DMS 273 treated with DMSO at 0.1 percent for 48 hours (cell line): ENCODE measurements at regions not wholly inside any gene's neighbourhood (a gene's known extent, or its start where the extent isn't known, plus 50 kb on each side); places are given as distances from the start of the nearest gene placed in this dataset.
"Not testable (repeated sequence)": the region's sequence is repeated elsewhere in the genome, so short reads cannot be mapped to it uniquely, and the experiment has no call there.

Experiments
- DNase-seq: peaks from one replicate; lab custom pipeline; 2025; lab: John Stamatoyannopoulos, UW

- no peak for DNase-seq
Measured at GRCh38 chr1:232344791-232345399, 285.0 kb downstream of the SIPA1L2 start.

- not testable (repeated sequence) for DNase-seq
Measured at GRCh38 chr1:232344186-232344585, 285.7 kb downstream of the SIPA1L2 start.

DNA sequence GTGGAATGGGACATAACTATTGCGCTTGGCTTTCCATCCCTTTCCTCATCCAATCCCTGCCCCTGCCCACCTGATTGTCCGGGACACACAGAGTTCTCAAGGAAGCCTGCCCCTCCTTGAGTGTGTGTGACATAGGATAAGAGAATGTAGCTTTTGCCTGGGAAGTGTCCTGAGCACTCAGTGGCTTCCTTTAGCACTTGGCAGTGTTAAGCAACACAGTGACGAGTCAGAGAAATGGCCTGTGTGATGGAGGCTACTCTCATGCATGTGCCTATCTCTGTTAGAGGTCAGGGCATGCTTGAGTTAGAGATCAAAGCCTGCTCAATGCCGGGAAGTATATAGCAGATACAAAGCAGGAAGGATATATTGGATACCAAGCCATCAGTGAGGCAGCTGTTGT lies 289.5 kb downstream of the SIPA1L2 start:
- DNase-seq, result no peak

DNA sequence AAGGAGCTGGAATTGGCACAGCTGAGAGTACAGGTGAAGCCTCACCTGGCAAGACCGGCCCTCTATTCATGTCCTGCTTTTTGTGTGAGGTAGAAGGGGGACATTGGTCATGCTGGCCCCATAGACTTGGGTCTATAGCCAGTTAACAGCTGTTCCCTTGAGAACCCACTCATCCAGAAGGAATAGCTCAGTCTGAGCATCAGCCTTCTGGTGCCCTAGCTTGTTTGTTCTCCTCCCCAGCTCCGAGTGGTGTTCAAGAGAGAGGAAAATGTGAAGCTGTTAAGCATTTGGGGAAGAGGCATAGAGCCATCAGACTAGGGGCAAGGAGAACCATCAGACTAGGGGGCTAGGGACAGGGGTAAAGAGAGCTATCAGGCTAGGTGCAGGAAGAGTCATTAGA lies 290.9 kb downstream of the SIPA1L2 start:
- no peak for DNase-seq

- DNase-seq, result peak; percentile 79
Measured at GRCh38 chr1:232335741-232336293, 294.1 kb downstream of the SIPA1L2 start.

DNA sequence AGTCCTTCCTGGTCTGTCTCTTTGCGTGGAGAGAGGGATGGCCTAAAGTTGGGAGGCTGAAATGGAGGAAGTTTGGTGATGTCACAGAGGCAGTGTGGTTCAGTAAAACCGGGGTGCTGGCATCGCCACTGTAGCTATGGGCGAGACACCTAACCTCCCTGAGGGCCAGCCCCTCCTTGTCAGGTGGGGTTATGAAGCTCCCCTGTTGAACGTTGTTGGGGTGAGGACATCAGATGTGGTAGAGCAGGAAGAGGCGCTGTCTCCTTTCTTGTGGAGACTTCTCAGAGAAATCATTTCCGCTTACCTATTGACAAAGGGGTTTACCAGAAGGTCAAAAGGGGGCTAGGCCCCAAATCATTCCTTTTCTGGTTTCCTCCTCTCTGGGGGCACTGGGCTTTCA lies 294.7 kb downstream of the SIPA1L2 start:
- no peak for DNase-seq

- DNase-seq, result no peak
Measured at GRCh38 chr1:232334811-232335210, 295.1 kb downstream of the SIPA1L2 start.

- DNase-seq, result no peak
Measured at GRCh38 chr1:232334246-232334645, 295.7 kb downstream of the SIPA1L2 start.

DNA sequence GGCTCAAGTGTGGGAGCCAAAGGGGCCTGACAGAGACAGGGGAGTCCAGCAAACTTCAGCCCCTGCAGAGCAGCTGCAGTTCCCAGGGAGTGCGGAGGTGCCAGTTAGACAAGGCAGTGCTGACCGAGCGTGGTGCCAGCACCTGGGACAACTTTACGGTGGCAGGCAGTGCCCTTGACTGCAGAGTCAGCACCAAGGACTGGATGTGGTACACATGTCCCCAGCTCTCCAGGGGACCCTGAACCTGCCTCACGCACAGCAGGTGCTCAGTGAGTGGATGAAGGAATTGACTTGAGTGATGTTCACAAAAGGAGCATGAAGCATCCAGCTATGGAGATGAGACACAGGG lies 296.5 kb downstream of the SIPA1L2 start:
- DNase-seq, result no peak

GRCh38 chr1:232332710-232333418 lies 297.1 kb downstream of the SIPA1L2 start:
- not testable (repeated sequence) for DNase-seq

DNA sequence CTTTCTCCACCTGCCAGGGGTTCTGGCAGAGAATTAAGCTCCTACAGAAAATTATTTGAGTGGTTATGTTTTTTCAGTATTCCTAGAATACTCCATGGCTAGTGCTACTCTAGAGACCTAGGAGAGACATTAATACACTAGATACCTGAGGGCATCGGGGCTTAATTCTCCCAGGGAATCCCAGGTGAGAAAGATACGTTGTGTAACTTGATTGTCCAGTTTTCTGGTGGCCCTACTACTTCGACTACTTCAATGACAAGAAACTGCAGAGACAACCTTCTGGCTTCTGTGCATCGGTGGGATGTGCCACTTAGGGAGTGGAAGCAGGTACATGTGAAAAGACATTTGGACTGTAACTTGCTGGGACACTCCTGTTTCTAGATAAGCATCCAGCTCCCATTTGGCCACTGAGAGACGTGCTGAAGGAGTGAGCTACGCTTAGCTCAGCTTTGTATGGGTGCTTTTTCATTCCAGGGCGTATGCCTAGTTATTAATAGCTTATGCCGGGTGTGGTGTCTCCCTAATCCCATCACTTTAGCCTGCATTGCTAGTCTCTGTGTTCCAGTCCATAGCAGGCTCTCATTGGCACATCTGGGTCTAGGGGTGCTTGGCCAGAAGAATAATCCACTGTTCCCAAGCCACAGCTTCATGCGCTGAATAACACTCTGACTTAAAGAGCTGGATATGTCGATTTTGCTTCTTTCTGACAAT lies 300.7 kb downstream of the SIPA1L2 start:
- DNase-seq, result no peak

- no peak for DNase-seq
Measured at GRCh38 chr1:232328486-232329102, 301.3 kb downstream of the SIPA1L2 start.

GRCh38 chr1:232327899-232328298 lies 302.0 kb downstream of the SIPA1L2 start:
- DNase-seq, result no peak

DNA sequence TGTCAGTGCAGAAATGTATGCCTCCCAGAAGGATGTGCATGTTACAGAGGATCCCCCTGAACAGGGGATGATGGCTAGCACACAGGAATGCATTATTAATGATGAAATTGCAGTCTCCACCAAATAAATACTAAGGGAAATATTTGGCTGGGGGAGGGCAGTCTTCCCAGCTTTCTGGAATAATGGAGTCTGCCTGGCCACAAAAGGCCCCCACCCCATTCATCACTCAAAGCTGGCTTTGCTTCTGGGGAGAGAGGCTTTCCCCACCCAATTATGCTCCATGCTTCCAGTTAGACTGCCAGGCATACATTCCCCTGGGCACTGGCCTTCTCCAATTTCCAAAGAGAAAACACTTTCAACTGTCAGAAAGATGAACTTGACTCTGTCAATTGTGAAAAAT lies 302.7 kb downstream of the SIPA1L2 start:
- no peak for DNase-seq

DNA sequence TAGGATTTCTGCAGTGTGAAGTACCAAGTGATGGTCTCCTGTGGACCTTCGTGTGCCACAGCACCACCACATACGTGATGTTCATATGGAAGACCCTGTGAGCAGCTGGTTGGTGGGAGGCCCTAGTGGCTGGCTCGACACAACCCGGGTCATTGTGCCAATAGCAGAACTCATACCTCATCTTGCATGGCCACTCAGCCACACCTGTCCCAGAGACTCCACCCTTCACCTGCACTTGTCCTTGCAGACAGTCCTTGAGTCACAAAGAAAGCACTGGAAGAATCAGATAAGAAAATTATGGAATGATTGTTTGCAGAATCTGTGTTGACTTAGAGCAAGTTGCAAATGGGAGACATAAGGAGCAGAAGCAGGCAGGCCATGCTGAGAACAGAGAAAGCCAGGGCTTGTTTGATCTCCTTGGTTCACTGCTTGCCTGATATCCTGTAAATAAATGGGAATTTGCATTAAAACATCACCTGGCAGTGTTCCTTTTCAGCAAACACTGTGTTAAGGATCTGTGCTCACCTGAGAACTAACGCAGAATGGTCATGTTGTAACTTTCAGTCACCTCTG lies 307.7 kb downstream of the SIPA1L2 start:
- no peak for DNase-seq

DNA sequence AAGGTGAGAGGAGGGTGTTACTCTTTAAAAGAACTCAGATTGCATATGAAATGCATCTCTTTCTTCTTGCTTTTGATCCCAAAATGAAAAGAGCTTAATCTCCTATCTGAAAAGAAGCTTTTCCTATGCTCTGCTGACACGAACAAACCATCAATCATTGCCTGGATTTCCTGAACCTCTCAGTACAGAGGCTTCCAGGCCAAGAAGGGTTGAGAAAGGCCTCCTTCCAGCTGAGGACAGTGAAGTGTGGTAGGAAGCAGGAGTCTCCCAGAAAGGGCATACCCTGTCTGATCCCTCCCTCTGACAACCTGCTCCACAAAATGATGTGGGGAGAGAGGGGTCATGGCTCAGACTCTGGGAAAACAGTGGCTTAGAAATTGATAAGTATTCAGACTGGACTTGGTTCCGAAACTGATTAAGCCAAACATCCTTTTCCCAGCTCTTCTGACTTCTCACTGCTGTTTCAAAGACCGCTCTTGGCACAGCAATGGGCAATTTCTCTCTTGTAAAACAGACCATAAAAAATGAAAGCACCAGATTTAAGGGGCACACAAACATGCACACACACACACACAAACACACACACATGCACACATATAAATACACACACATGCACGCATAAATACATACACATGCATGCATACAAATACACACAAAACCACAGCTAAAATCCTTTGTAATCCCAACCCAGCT lies 310.3 kb downstream of the SIPA1L2 start:
- no peak for DNase-seq

DNA sequence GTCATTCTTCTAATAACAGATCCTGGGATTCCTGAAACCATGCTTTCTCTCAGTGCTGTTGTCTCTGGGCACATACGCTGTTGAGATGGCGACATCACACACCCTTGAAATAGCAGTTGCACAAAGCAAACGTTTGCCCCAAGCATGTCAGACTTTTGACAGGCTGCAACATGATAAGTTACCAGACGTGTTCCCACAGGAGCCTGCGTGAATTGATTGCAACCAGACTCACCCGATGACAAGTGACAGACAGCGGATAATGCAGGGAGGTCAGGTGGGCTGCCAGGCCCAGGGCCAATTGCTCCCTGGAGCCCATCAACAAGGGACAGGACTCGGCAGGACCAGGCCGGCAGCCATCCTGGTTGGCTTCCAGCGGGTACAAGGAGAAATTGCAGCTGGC lies 310.9 kb downstream of the SIPA1L2 start:
- no peak for DNase-seq

GRCh38 chr1:232318143-232318542 lies 311.8 kb downstream of the SIPA1L2 start:
- no peak for DNase-seq

- no peak for DNase-seq
Measured at GRCh38 chr1:232317350-232317749, 312.6 kb downstream of the SIPA1L2 start.

DNA sequence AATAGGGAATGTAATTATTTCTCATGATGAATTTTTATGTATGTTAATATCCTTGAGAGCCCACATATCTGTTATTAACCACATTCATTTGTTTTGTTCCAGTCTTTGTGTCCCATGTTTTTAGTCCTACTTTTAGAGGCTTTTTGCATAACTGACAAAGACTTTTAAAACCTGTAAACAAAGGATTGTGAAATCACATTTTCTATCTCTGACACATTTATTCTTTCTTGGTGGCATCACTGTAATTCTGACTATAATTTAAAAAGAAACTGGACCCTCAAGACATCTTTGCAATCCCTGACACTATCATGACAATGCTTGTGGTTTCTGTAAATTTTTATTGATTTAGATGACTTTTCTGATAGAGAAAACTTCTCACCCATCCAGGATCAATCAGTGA lies 313.1 kb downstream of the SIPA1L2 start:
- DNase-seq, result no peak

- not testable (repeated sequence) for DNase-seq
Measured at GRCh38 chr1:232313876-232314275, 316.1 kb downstream of the SIPA1L2 start.

DNA sequence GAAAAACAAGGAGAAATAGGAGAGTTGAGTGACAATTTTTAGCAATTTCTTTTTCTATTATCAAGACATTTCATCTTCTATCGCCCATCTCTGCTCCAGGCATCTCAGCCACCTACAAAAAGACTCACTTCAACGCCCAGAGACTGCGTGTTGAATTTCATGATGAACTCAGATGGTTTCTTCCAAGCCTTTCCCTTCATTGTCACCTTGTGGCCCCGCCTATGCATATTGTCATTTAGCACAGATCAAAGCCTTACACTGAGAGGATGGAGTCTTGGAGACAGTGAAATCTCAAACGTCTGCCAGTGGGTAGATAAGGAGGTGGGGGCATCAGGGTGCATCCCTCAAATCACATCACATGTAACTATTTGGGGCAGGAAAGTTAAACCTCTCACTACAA lies 319.4 kb downstream of the SIPA1L2 start:
- no peak for DNase-seq
